HEK293T (cell line): ENCODE measurements at regions not wholly inside any gene's neighbourhood (a gene's known extent, or its start where the extent isn't known, plus 50 kb on each side); places are given as distances from the start of the nearest gene placed in this dataset.

Experiments
- CTCF ChIA-PET: fragments of 350-600 bp; formaldehyde crosslinking; extraction: SDS; loops from one replicate; lab custom pipeline; 2021; ENCODE audit warnings: antibody characterized with exemption, inconsistent platforms; lab: Yijun Ruan, JAX
- POLR2A ChIA-PET: fragments of 350-600 bp; formaldehyde crosslinking; extraction: SDS; loops from one replicate; lab custom pipeline; 2020; ENCODE audit warnings: antibody characterized with exemption, inconsistent platforms; lab: Yijun Ruan, JAX
- DNase-seq: peaks from one replicate; pipeline ENCODE4 v3.0.0; 2012; ENCODE audit warnings: mixed read lengths; ENCODE audit errors: extremely low spot score
- ARNT ChIP-seq: fragments of 450-650 bp; IDR thresholded peaks from 2 replicates; pipeline ENCODE4 v1.6.1; 2017; ENCODE audit warnings: mild to moderate bottlenecking
- BHLHE40 ChIP-seq: fragments of 450-650 bp; IDR thresholded peaks from 2 replicates; pipeline ENCODE4 v1.6.1; 2016; ENCODE audit warnings: mild to moderate bottlenecking, moderate library complexity, borderline replicate concordance
- CTBP1 ChIP-seq: fragments of 450-650 bp; IDR thresholded peaks from 2 replicates; pipeline ENCODE4 v1.6.1; 2016; ENCODE audit warnings: borderline replicate concordance
- ELF4 ChIP-seq: fragments of 450-650 bp; IDR thresholded peaks from 2 replicates; pipeline ENCODE4 v1.6.1; 2017; ENCODE audit warnings: antibody characterized with exemption
- FOXA1 ChIP-seq: fragments of 450-650 bp; IDR thresholded peaks from 2 replicates; pipeline ENCODE4 v1.6.1; 2016; ENCODE audit warnings: mild to moderate bottlenecking
- FOXK2 ChIP-seq: fragments of 450-650 bp; IDR thresholded peaks from 2 replicates; pipeline ENCODE4 v1.6.1; 2016; ENCODE audit warnings: mild to moderate bottlenecking
- FOXM1 ChIP-seq: fragments of 450-650 bp; IDR thresholded peaks from 2 replicates; pipeline ENCODE4 v1.6.1; 2017; ENCODE audit warnings: mild to moderate bottlenecking, borderline replicate concordance
- HDGF ChIP-seq: fragments of 450-650 bp; IDR thresholded peaks from 2 replicates; pipeline ENCODE4 v1.6.1; 2017; ENCODE audit warnings: antibody characterized with exemption, borderline replicate concordance
- L3MBTL2 ChIP-seq: fragments of 450-650 bp; conservative IDR thresholded peaks from 2 replicates; pipeline ENCODE4 v1.6.1; 2016; ENCODE audit warnings: mild to moderate bottlenecking
- LEF1 ChIP-seq: fragments of 450-650 bp; IDR thresholded peaks from 2 replicates; pipeline ENCODE4 v1.6.1; 2017; ENCODE audit warnings: mild to moderate bottlenecking, borderline replicate concordance
- NFRKB ChIP-seq: fragments of 450-650 bp; IDR thresholded peaks from 2 replicates; pipeline ENCODE4 v1.6.1; 2016; ENCODE audit warnings: mild to moderate bottlenecking, moderate library complexity
- PKNOX1 ChIP-seq: fragments of 450-650 bp; IDR thresholded peaks from 2 replicates; pipeline ENCODE4 v1.6.1; 2016
- SP1 ChIP-seq: fragments of 450-650 bp; IDR thresholded peaks from 2 replicates; pipeline ENCODE4 v1.6.1; 2017
- SUZ12 ChIP-seq: fragments of 450-650 bp; IDR thresholded peaks from 2 replicates; pipeline ENCODE4 v1.6.1; 2016; ENCODE audit warnings: mild to moderate bottlenecking
- TARDBP ChIP-seq: fragments of 450-650 bp; IDR thresholded peaks from 2 replicates; pipeline ENCODE4 v1.6.1; 2016
- ZNF384 ChIP-seq: fragments of 450-650 bp; IDR thresholded peaks from 2 replicates; pipeline ENCODE4 v1.6.1; 2016

- ChIA-PET CTCF (no interaction called here), POLR2A (no interaction called here)
- TF ChIP-seq ELF4 (no peak), FOXK2 (no peak), SUZ12 (no peak)
- no peak for DNase-seq
Measured at GRCh38 chr1:82121421-82121820, 320.7 kb downstream of the ADGRL2 start.

GRCh38 chr1:82116105-82116504, 315.4 kb downstream of the ADGRL2 start:
- TF ChIP-seq HDGF (no peak), SUZ12 (no peak), FOXK2 (no peak), PKNOX1 (no peak), FOXM1 (no peak), L3MBTL2 (no peak), LEF1 (no peak), ELF4 (no peak), NFRKB (no peak), ZNF384 (no peak), SP1 (no peak), BHLHE40 (no peak), CTBP1 (no peak)
- ChIA-PET POLR2A (no interaction called here), CTCF (no interaction called here)
- no peak for DNase-seq

GRCh38 chr1:82114887-82115286, 314.2 kb downstream of the ADGRL2 start:
- CTCF ChIA-PET, result no interaction called here

GRCh38 chr1:82110366-82111254, 309.9 kb downstream of the ADGRL2 start:
- CTCF ChIA-PET, result no interaction called here
- TF ChIP-seq ELF4 (no peak), FOXM1 (no peak), NFRKB (no peak), TARDBP (no peak), PKNOX1 (no peak)
- no peak for DNase-seq
- POLR2A ChIA-PET, result no interaction called here

More at GRCh38 chr1:82114887-82115286, 314.2 kb downstream of the ADGRL2 start:
- DNase-seq, result no peak
- no peak for TF ChIP-seq FOXK2
- TF ChIP-seq FOXM1, result no peak
- no peak for TF ChIP-seq SUZ12
- no peak for TF ChIP-seq ELF4
- no peak for TF ChIP-seq HDGF
- no peak for TF ChIP-seq LEF1
- TF ChIP-seq PKNOX1, result no peak
- TF ChIP-seq SP1, result no peak
- TF ChIP-seq TARDBP, result no peak
- TF ChIP-seq ARNT, result no peak
- no peak for TF ChIP-seq FOXA1
- TF ChIP-seq BHLHE40, result no peak
- TF ChIP-seq CTBP1, result no peak
- TF ChIP-seq ZNF384, result no peak
- no peak for TF ChIP-seq L3MBTL2
- no peak for TF ChIP-seq NFRKB
- POLR2A ChIA-PET, result no interaction called here

GRCh38 chr1:82108843-82109242, 308.1 kb downstream of the ADGRL2 start:
- no peak for TF ChIP-seq BHLHE40
- no peak for TF ChIP-seq FOXK2
- TF ChIP-seq SUZ12, result no peak
- TF ChIP-seq HDGF, result no peak
- no peak for TF ChIP-seq ELF4
- no peak for TF ChIP-seq ZNF384
- TF ChIP-seq TARDBP, result no peak
- no peak for TF ChIP-seq PKNOX1
- TF ChIP-seq ARNT, result no peak
- no peak for TF ChIP-seq FOXM1
- no peak for TF ChIP-seq NFRKB
- TF ChIP-seq L3MBTL2, result no peak
- no peak for TF ChIP-seq LEF1
- no peak for TF ChIP-seq FOXA1
- TF ChIP-seq SP1, result no peak
- no peak for TF ChIP-seq CTBP1
- POLR2A ChIA-PET, result interaction anchor here (0.6 kb wide), 1 partner anchor 10 kb away, joined by 4 read pairs; no protein-coding TSS in a partner anchor
- CTCF ChIA-PET, result no interaction called here
- DNase-seq, result no peak

- no peak for TF ChIP-seq L3MBTL2
- TF ChIP-seq TARDBP, result no peak
- no peak for TF ChIP-seq LEF1
- TF ChIP-seq BHLHE40, result no peak
- TF ChIP-seq ELF4, result no peak
- no peak for TF ChIP-seq FOXK2
- TF ChIP-seq NFRKB, result no peak
- TF ChIP-seq PKNOX1, result no peak
Measured at GRCh38 chr1:82106672-82107071, 305.9 kb downstream of the ADGRL2 start.

More at GRCh38 chr1:82106672-82107071, 305.9 kb downstream of the ADGRL2 start:
- DNase-seq, result no peak
- CTCF ChIA-PET, result no interaction called here
- POLR2A ChIA-PET, result no interaction called here
